ENCODE measurements at regions not wholly inside any gene's neighbourhood (a gene's known extent, or its start where the extent isn't known, plus 50 kb on each side); places are given as distances from the start of the nearest gene placed in this dataset.

DNA sequence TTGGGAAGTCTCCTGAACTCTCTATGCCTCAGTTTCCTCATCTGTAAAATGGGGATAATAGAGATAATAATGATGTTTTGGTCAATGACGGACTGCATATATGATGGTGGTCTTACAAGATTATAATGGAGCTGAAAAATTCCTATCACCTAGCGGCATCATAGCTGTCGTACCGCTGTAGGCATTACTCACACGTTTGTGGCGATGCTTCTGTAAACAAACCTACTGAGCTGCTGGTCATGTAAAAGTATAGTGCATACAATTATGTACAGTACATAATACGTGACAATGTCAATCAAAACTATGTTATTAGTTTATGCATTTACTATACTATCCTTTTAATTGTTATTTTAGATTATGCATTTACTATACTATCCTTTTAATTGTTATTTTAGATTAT, 339.1 kb upstream of the NPVF start:
- TF ChIP-seq, protein P1, sequence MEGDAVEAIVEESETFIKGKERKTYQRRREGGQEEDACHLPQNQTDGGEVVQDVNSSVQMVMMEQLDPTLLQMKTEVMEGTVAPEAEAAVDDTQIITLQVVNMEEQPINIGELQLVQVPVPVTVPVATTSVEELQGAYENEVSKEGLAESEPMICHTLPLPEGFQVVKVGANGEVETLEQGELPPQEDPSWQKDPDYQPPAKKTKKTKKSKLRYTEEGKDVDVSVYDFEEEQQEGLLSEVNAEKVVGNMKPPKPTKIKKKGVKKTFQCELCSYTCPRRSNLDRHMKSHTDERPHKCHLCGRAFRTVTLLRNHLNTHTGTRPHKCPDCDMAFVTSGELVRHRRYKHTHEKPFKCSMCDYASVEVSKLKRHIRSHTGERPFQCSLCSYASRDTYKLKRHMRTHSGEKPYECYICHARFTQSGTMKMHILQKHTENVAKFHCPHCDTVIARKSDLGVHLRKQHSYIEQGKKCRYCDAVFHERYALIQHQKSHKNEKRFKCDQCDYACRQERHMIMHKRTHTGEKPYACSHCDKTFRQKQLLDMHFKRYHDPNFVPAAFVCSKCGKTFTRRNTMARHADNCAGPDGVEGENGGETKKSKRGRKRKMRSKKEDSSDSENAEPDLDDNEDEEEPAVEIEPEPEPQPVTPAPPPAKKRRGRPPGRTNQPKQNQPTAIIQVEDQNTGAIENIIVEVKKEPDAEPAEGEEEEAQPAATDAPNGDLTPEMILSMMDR (IDR thresholded peaks at IDR 0.05) = no peak
- ATAC-seq (ENCODE audit: low FRiP score) (no peak), DNase-seq (ENCODE audit: low spot score) (no peak)

DNA sequence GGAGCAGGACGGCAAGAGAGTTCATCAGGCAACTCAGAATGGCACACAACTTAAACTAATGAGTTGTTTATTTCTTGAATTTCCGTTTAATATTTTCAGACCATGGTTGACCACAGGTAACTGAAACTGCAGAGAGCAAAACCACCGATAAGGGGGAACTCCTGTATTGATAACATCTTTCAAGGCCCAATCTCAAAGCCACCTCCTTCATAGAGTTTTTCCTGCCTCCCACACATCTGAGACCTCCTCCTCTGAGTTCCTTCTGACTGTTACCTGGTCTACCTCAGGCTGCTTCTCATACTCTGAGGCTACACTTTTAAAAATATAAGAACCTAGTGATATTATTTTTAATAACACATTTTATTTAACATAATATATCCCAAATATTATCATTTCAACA, 341.5 kb upstream of the NPVF start:
- TF ChIP-seq, protein P1 (IDR thresholded peaks at IDR 0.05) = no peak
- ATAC-seq (ENCODE audit: low FRiP score) (no peak), DNase-seq (ENCODE audit: low spot score) (no peak)

DNA sequence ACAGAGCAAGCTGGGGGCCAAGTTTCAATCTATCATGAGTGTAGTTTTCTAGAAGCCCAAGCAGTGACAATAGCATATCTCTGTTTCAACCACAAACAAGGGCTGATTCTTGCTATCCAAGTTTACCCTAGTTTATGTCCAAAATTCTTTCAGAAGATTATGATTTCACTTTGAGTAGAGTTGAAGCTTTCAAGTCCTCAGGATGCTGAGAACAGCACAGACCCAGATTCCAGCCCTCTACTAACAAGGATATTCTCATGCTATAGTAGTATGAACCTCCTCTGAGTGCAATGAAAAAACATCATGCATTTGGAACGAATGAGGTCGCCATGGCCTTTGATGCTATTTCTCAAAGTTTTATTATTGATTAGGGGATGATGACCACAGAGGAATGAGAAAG, 344.1 kb upstream of the NPVF start:
- ATAC-seq (ENCODE audit: low FRiP score) (no peak), DNase-seq (ENCODE audit: low spot score) (no peak)
- TF ChIP-seq, protein P1 (IDR thresholded peaks at IDR 0.05) = no peak

DNA sequence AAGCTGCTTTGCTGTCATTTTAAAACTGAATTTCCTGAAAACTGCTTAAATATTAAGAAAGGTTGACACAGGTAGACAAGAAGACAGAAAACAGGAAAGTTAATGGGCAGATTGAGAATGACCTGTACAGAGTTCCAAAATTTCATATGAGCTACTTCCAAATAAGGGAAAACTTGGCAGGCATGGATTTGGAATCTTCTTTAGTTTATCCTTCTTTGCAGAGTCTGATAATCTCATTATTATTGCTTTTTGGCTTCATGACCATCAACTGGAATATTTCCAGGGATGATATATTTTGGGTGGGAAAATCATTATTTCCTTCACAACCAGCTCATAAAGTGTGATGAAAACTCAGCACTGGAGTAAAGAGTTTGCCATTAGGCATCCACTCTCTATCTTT, 346.5 kb upstream of the NPVF start:
- no peak for DNase-seq (ENCODE audit: low spot score)
- no peak for ATAC-seq (ENCODE audit: low FRiP score)
- TF ChIP-seq, protein P1 (IDR thresholded peaks at IDR 0.05) = no peak

DNA sequence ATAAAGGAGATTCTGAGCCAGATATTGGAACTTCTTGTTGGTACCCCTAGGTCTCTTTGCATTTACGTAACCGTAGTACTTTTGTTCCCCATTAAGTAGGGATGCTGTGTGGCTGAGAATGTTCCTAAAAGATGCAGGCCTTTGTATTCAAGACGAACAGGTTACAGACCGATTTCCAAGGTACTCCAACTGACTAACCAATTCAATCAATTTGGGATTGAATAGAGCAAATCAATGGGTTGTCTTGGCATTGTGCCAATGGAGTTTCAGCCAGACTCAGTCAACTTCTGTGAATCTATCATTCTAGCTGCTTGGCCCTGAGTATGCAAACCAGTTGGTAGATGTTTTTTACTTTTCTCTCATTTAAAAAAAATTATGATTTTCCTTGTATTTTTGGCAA, 347.3 kb upstream of the NPVF start:
- no peak for DNase-seq (ENCODE audit: low spot score)

DNA sequence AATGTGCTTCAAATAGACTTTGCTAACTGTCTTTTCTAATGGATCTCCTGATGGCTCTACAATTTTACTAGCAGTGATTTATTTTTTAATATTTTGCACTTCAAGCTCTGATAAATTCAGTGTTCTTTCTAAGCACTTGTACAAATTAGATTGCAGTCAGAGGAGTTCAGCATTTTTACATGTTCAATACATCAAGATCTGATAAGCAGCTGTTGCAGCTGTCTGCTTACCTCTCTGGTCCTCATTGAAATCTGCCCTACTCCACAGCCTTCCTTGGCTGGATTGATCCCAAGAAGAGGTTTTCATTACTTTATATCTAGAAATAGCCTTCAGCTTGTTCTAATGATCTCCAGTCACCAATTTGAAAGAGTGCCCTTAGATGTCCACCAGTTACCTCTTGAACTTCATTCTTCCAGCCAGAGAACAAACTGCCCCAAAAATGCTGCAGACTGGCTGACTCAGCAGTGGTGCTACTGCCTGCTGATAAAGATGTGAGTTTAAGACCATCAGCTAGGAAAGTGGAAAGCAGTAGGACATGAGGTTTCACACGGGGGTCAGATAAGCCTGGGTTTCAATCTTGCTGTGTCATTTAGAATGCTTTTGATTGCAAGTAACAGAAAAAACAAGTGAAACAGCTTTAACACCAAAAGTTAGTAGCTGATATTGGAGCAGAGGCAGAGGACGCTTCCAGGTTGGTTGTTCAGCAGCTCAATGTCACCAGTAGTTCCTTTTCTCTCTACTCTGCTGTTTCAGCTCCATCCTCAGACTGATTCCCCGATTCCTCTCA, 350.9 kb upstream of the NPVF start:
- ATAC-seq (ENCODE audit: low FRiP score) (no peak), DNase-seq (ENCODE audit: low spot score) (no peak)
- TF ChIP-seq, protein P1 (IDR thresholded peaks at IDR 0.05) = no peak

More for the DNA sequence above, 347.3 kb upstream of the NPVF start:
- TF ChIP-seq, protein P1 (IDR thresholded peaks at IDR 0.05) = no peak
- ATAC-seq (ENCODE audit: low FRiP score) = no peak

DNA sequence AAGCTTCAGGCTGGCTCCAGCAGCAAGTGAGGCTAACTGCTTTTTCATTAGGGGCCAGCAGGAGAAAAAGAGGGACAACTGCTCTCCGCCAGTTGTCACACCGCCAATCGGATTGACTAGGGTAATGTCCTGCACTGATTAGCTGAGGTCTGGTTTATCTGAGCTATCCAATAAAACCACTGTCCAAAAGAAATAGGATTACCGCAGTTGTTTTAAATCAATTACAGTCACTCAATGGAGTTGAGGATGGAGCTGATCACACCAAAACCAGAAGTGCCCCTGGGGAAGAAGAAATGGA, 351.4 kb upstream of the NPVF start:
- TF ChIP-seq, protein P1 (IDR thresholded peaks at IDR 0.05) = no peak
- DNase-seq (ENCODE audit: low spot score) (no peak), ATAC-seq (ENCODE audit: low FRiP score) (no peak)
